ENCODE measurements at regions not wholly inside any gene's neighbourhood (a gene's known extent, or its start where the extent isn't known, plus 50 kb on each side); places are given as distances from the start of the nearest gene placed in this dataset.

- Histone ChIP-seq H3K36me3 (ENCODE audit: control insufficient read depth, insufficient read depth, low read length) (no peaks in the 10 kb centered on the region), H3K27ac (ENCODE audit: low read length) (no peak overlapping the region), H3K27me3 (ENCODE audit: control insufficient read depth, insufficient read depth, low read length) (no peaks in the 10 kb centered on the region), H3K4me1 (ENCODE audit: control insufficient read depth, insufficient read depth, low read length) (no peaks in the 10 kb centered on the region), H3K4me3 (ENCODE audit: low read length) (no peak overlapping the region), H3K9me3 (ENCODE audit: control insufficient read depth, low read depth, low read length) (no peaks in the 10 kb centered on the region)
- no peak for DNase-seq
- no CpG with 5 or more reads among the region's 5 CpGs for WGBS (ENCODE audit: insufficient coverage, low lambda C conversion rate)
Observed at GRCh38 chr7:124432009-124432578, 333.5 kb downstream of the GPR37 start.

- no peak for DNase-seq
- Histone ChIP-seq H3K9me3 (ENCODE audit: control insufficient read depth, low read depth, low read length) (no peaks in the 10 kb centered on the region), H3K4me1 (ENCODE audit: control insufficient read depth, insufficient read depth, low read length) (no peaks in the 10 kb centered on the region), H3K4me3 (ENCODE audit: low read length) (no peak overlapping the region), H3K27ac (ENCODE audit: low read length) (no peak overlapping the region), H3K36me3 (ENCODE audit: control insufficient read depth, insufficient read depth, low read length) (no peaks in the 10 kb centered on the region), H3K27me3 (ENCODE audit: control insufficient read depth, insufficient read depth, low read length) (no peaks in the 10 kb centered on the region)
- WGBS (ENCODE audit: insufficient coverage, low lambda C conversion rate), result 100% methylated on average over 2 of the region's 4 CpGs
Observed at GRCh38 chr7:124429923-124430322, 335.7 kb downstream of the GPR37 start.

- H3K4me3 ChIP-seq (ENCODE audit: low read length), result no peak overlapping the region
- 100% methylated on average over 2 of the region's 7 CpGs for WGBS (ENCODE audit: insufficient coverage, low lambda C conversion rate)
- no peaks in the 10 kb centered on the region for H3K4me1 ChIP-seq (ENCODE audit: control insufficient read depth, insufficient read depth, low read length)
- H3K9me3 ChIP-seq (ENCODE audit: control insufficient read depth, low read depth, low read length), result no peaks in the 10 kb centered on the region
- no peak for DNase-seq
- no peaks in the 10 kb centered on the region for H3K36me3 ChIP-seq (ENCODE audit: control insufficient read depth, insufficient read depth, low read length)
- no peak overlapping the region for H3K27ac ChIP-seq (ENCODE audit: low read length)
- H3K27me3 ChIP-seq (ENCODE audit: control insufficient read depth, insufficient read depth, low read length), result no peaks in the 10 kb centered on the region
Observed at GRCh38 chr7:124428781-124429180, 336.8 kb downstream of the GPR37 start.

GRCh38 chr7:124426621-124427020 is 339.0 kb downstream of the GPR37 start:
- Histone ChIP-seq H3K27me3 (ENCODE audit: control insufficient read depth, insufficient read depth, low read length) (no peaks in the 10 kb centered on the region), H3K4me3 (ENCODE audit: low read length) (no peak overlapping the region), H3K9me3 (ENCODE audit: control insufficient read depth, low read depth, low read length) (no peaks in the 10 kb centered on the region), H3K36me3 (ENCODE audit: control insufficient read depth, insufficient read depth, low read length) (no peaks in the 10 kb centered on the region), H3K27ac (ENCODE audit: low read length) (no peak overlapping the region), H3K4me1 (ENCODE audit: control insufficient read depth, insufficient read depth, low read length) (no peaks in the 10 kb centered on the region)
- no peak for DNase-seq

GRCh38 chr7:124423863-124424262 is 341.7 kb downstream of the GPR37 start:
- Histone ChIP-seq H3K36me3 (ENCODE audit: control insufficient read depth, insufficient read depth, low read length) (no peaks in the 10 kb centered on the region), H3K27ac (ENCODE audit: low read length) (no peak overlapping the region), H3K4me3 (ENCODE audit: low read length) (no peak overlapping the region), H3K9me3 (ENCODE audit: control insufficient read depth, low read depth, low read length) (no peaks in the 10 kb centered on the region), H3K27me3 (ENCODE audit: control insufficient read depth, insufficient read depth, low read length) (no peaks in the 10 kb centered on the region), H3K4me1 (ENCODE audit: control insufficient read depth, insufficient read depth, low read length) (no peaks in the 10 kb centered on the region)
- DNase-seq, result no peak
- WGBS (ENCODE audit: insufficient coverage, low lambda C conversion rate), result 88% methylated on average over 1 of the region's 3 CpGs

- no peaks in the 10 kb centered on the region for H3K36me3 ChIP-seq (ENCODE audit: control insufficient read depth, insufficient read depth, low read length)
Observed at GRCh38 chr7:124422081-124422480, 343.5 kb downstream of the GPR37 start.

GRCh38 chr7:124420367-124420766 is 345.2 kb downstream of the GPR37 start:
- whole genome bisulfite sequencing (ENCODE audit: insufficient coverage, low lambda C conversion rate), result no CpG with 5 or more reads among the region's 2 CpGs

More at GRCh38 chr7:124422081-124422480, 343.5 kb downstream of the GPR37 start:
- 67% methylated on average over 1 of the region's 3 CpGs for WGBS (ENCODE audit: insufficient coverage, low lambda C conversion rate)
- H3K4me3 ChIP-seq (ENCODE audit: low read length), result no peak overlapping the region
- H3K27me3 ChIP-seq (ENCODE audit: control insufficient read depth, insufficient read depth, low read length), result no peaks in the 10 kb centered on the region
- H3K4me1 ChIP-seq (ENCODE audit: control insufficient read depth, insufficient read depth, low read length), result no peaks in the 10 kb centered on the region
- no peak for DNase-seq
- no peaks in the 10 kb centered on the region for H3K9me3 ChIP-seq (ENCODE audit: control insufficient read depth, low read depth, low read length)
- no peak overlapping the region for H3K27ac ChIP-seq (ENCODE audit: low read length)

GRCh38 chr7:124413029-124413428 is 352.6 kb downstream of the GPR37 start:
- H3K27ac ChIP-seq (ENCODE audit: low read length), result no peak overlapping the region
- H3K27me3 ChIP-seq (ENCODE audit: control insufficient read depth, insufficient read depth, low read length), result no peaks in the 10 kb centered on the region
- no CpG with 5 or more reads among the region's 3 CpGs for WGBS (ENCODE audit: insufficient coverage, low lambda C conversion rate)
- H3K9me3 ChIP-seq (ENCODE audit: control insufficient read depth, low read depth, low read length), result no peaks in the 10 kb centered on the region
- H3K4me3 ChIP-seq (ENCODE audit: low read length), result no peak overlapping the region
- no peak for DNase-seq
- no peaks in the 10 kb centered on the region for H3K4me1 ChIP-seq (ENCODE audit: control insufficient read depth, insufficient read depth, low read length)
- no peaks in the 10 kb centered on the region for H3K36me3 ChIP-seq (ENCODE audit: control insufficient read depth, insufficient read depth, low read length)

More at GRCh38 chr7:124420367-124420766, 345.2 kb downstream of the GPR37 start:
- no peaks in the 10 kb centered on the region for H3K4me1 ChIP-seq (ENCODE audit: control insufficient read depth, insufficient read depth, low read length)
- H3K27ac ChIP-seq (ENCODE audit: low read length), result no peak overlapping the region
- H3K36me3 ChIP-seq (ENCODE audit: control insufficient read depth, insufficient read depth, low read length), result no peaks in the 10 kb centered on the region
- H3K4me3 ChIP-seq (ENCODE audit: low read length), result no peak overlapping the region
- DNase-seq, result no peak
- no peaks in the 10 kb centered on the region for H3K9me3 ChIP-seq (ENCODE audit: control insufficient read depth, low read depth, low read length)
- no peaks in the 10 kb centered on the region for H3K27me3 ChIP-seq (ENCODE audit: control insufficient read depth, insufficient read depth, low read length)

GRCh38 chr7:124412531-124412930 is 353.1 kb downstream of the GPR37 start:
- no peaks in the 10 kb centered on the region for H3K27me3 ChIP-seq (ENCODE audit: control insufficient read depth, insufficient read depth, low read length)
- H3K4me3 ChIP-seq (ENCODE audit: low read length), result no peak overlapping the region
- DNase-seq, result no peak
- no peaks in the 10 kb centered on the region for H3K36me3 ChIP-seq (ENCODE audit: control insufficient read depth, insufficient read depth, low read length)
- H3K9me3 ChIP-seq (ENCODE audit: control insufficient read depth, low read depth, low read length), result no peaks in the 10 kb centered on the region
- no peaks in the 10 kb centered on the region for H3K4me1 ChIP-seq (ENCODE audit: control insufficient read depth, insufficient read depth, low read length)
- H3K27ac ChIP-seq (ENCODE audit: low read length), result no peak overlapping the region
- WGBS (ENCODE audit: insufficient coverage, low lambda C conversion rate), result 0% methylated on average over 1 of the region's 6 CpGs

- H3K4me1 ChIP-seq (ENCODE audit: control insufficient read depth, insufficient read depth, low read length), result no peaks in the 10 kb centered on the region
- H3K9me3 ChIP-seq (ENCODE audit: control insufficient read depth, low read depth, low read length), result no peaks in the 10 kb centered on the region
- no peak overlapping the region for H3K4me3 ChIP-seq (ENCODE audit: low read length)
- no peak for DNase-seq
- no peak overlapping the region for H3K27ac ChIP-seq (ENCODE audit: low read length)
- no CpG with 5 or more reads among the region's 7 CpGs for WGBS (ENCODE audit: insufficient coverage, low lambda C conversion rate)
- H3K27me3 ChIP-seq (ENCODE audit: control insufficient read depth, insufficient read depth, low read length), result no peaks in the 10 kb centered on the region
- H3K36me3 ChIP-seq (ENCODE audit: control insufficient read depth, insufficient read depth, low read length), result no peaks in the 10 kb centered on the region
Observed at GRCh38 chr7:124411796-124412195, 353.8 kb downstream of the GPR37 start.

- no peak overlapping the region for H3K4me3 ChIP-seq (ENCODE audit: low read length)
- WGBS (ENCODE audit: insufficient coverage, low lambda C conversion rate), result 80% methylated on average over 1 of the region's 1 CpG
Observed at GRCh38 chr7:124403587-124403986, 362.0 kb downstream of the GPR37 start.

More at GRCh38 chr7:124403587-124403986, 362.0 kb downstream of the GPR37 start:
- H3K27me3 ChIP-seq (ENCODE audit: control insufficient read depth, insufficient read depth, low read length), result no peaks in the 10 kb centered on the region
- H3K4me1 ChIP-seq (ENCODE audit: control insufficient read depth, insufficient read depth, low read length), result no peaks in the 10 kb centered on the region
- no peak overlapping the region for H3K27ac ChIP-seq (ENCODE audit: low read length)
- H3K9me3 ChIP-seq (ENCODE audit: control insufficient read depth, low read depth, low read length), result no peaks in the 10 kb centered on the region
- no peak for DNase-seq
- H3K36me3 ChIP-seq (ENCODE audit: control insufficient read depth, insufficient read depth, low read length), result no peaks in the 10 kb centered on the region
